ENCODE measurements at regions not wholly inside any gene's neighbourhood (a gene's known extent, or its start where the extent isn't known, plus 50 kb on each side); places are given as distances from the start of the nearest gene placed in this dataset.

GRCh38 chr6:95244751-95245150 is 332.6 kb upstream of the MANEA start:
- TF ChIP-seq CTCF (IDR thresholded peaks at IDR 0.05; ENCODE audit: insufficient read depth, low read depth, low read length), result no peak
- TF ChIP-seq EZH2 (IDR thresholded peaks at IDR 0.05; ENCODE audit: insufficient read depth, low read length), result no peak

Measured in astrocyte (in vitro differentiated cells and primary cell).